HG03439 (cell line): ENCODE measurements at regions not wholly inside any gene's neighbourhood (a gene's known extent, or its start where the extent isn't known, plus 50 kb on each side); places are given as distances from the start of the nearest gene placed in this dataset.

ENCODE experiments used
- ATAC-seq: cut with Tn5 transposase; IDR thresholded peaks from one replicate; pipeline ENCODE4 v1.9.1; 2021; ENCODE audit warnings: mild to moderate bottlenecking, moderate library complexity; ENCODE audit not compliant: unreplicated experiment

GRCh38 chr5:22910523-22910922 lies 57.4 kb upstream of the CDH12 start:
- no peak for ATAC-seq

- no peak for ATAC-seq
These were observed 55.4 kb upstream of the CDH12 start for GRCh38 chr5:22908586-22908985.

GRCh38 chr5:22908129-22908528 lies 55.0 kb upstream of the CDH12 start:
- ATAC-seq, result no peak
